ENCODE measurements at regions not wholly inside any gene's neighbourhood (a gene's known extent, or its start where the extent isn't known, plus 50 kb on each side); places are given as distances from the start of the nearest gene placed in this dataset.

GRCh38 chr2:57107353-57107752 lies 923.6 kb downstream of the CCDC85A start:
- Histone ChIP-seq H3K9me3 (no peaks in the 10 kb centered on the region), H3K27ac (peak overlapping the region in 1 of 4 donors; percentile 6), H3K27me3 (no peaks in the 10 kb centered on the region), H3K36me3 (replicated peaks in 1 of 2; ENCODE audit: insufficient read depth in 1 of 2, low read depth in 2 of 2) (no peaks in the 10 kb centered on the region), H3K4me1 (peaks cover 5% of the 10 kb centered on the region), H3K4me3 (no peak overlapping the region)
- ATAC-seq: peak; percentile 86
- DNase-seq: peak in 2 of 4 donors; percentile 25 to 35
- no peak for TF ChIP-seq POLR2A (IDR thresholded peaks at IDR 0.05)
- TF ChIP-seq CTCF (IDR thresholded peaks at IDR 0.05): no peak
- intact Hi-C loops (cut with DNase I): no loop called here
- WGBS, 2 donors: 11 to 15% methylated on average over 2 of the region's 2 CpGs

- Histone ChIP-seq H3K36me3 (replicated peaks in 1 of 2; ENCODE audit: insufficient read depth in 1 of 2, low read depth in 2 of 2) (no peaks in the 10 kb centered on the region), H3K4me3 (no peak overlapping the region), H3K27me3 (no peaks in the 10 kb centered on the region), H3K4me1 (peaks cover 5% of the 10 kb centered on the region), H3K27ac (no peak overlapping the region), H3K9me3 (no peaks in the 10 kb centered on the region)
- no peak for TF ChIP-seq POLR2A (IDR thresholded peaks at IDR 0.05)
- TF ChIP-seq CTCF (IDR thresholded peaks at IDR 0.05): no peak
- intact Hi-C loops (cut with DNase I): no loop called here
- no peak for DNase-seq
- 95 to 98% methylated on average over 2 of the region's 2 CpGs for WGBS, 2 donors
- ATAC-seq: no peak
Observed at GRCh38 chr2:57111531-57111930, 927.7 kb downstream of the CCDC85A start.

GRCh38 chr2:57119141-57119540 lies 927.5 kb upstream of the VRK2 start:
- intact Hi-C loops (cut with DNase I): no loop called here
- TF ChIP-seq POLR2A (IDR thresholded peaks at IDR 0.05): no peak
- no peak for TF ChIP-seq CTCF (IDR thresholded peaks at IDR 0.05)
- DNase-seq (no peak), ATAC-seq (no peak)
- no peaks in the 10 kb centered on the region for H3K27me3 ChIP-seq
- H3K36me3 ChIP-seq (replicated peaks in 1 of 2; ENCODE audit: insufficient read depth in 1 of 2, low read depth in 2 of 2): no peaks in the 10 kb centered on the region
- no peak overlapping the region for H3K4me3 ChIP-seq
- H3K4me1 ChIP-seq: no peaks in the 10 kb centered on the region
- H3K9me3 ChIP-seq: no peaks in the 10 kb centered on the region
- no peak overlapping the region for H3K27ac ChIP-seq

DNA sequence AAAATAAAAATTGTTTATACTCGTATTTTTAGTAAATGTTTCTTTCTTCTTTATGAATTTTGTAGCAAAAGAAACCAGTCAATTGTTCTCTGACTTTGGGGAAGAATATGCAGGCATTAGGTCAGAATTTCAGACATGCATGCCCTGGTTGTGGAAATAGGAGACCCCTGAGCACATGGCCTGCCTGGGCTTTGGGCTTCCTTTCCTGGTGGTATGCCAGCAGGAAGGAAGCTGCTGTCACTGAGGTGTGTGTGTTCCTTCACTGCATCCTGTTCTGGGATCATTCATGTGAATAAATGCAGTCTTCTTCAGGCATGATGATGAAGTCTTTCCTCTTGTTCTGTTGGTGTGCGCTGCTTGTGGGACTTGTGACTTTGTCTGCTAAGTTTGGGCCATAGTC lies 920.2 kb upstream of the VRK2 start:
- no peak for DNase-seq
- WGBS, 2 donors: 81 to 82% methylated on average over 2 of the region's 2 CpGs
- TF ChIP-seq CTCF (IDR thresholded peaks at IDR 0.05) (no peak), POLR2A (IDR thresholded peaks at IDR 0.05) (no peak)
- intact Hi-C loops (cut with DNase I): no loop called here
- H3K4me1 ChIP-seq: no peaks in the 10 kb centered on the region
- no peak overlapping the region for H3K4me3 ChIP-seq
- no peaks in the 10 kb centered on the region for H3K9me3 ChIP-seq
- H3K36me3 ChIP-seq (replicated peaks in 1 of 2; ENCODE audit: insufficient read depth in 1 of 2, low read depth in 2 of 2): no peaks in the 10 kb centered on the region
- H3K27ac ChIP-seq: no peak overlapping the region
- no peak for ATAC-seq
- no peaks in the 10 kb centered on the region for H3K27me3 ChIP-seq

DNA sequence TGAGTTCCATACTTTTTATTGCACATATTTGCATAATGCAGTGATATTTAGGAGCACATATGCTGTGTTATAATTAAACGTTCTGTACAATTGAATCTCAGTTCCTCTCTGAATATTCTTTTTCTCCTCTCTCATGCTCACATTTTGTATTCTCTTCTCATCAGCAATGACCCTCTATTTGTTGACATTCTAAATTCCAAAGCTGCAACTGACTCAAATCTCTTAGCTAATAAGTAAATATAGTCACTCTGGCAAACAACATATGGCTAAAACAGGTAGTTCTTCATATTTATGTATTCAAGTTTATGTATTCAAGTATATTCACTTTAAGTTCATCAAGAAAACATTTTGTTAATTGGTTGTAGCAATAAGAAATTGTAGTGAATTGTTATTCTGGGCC lies 907.4 kb upstream of the VRK2 start:
- DNase-seq: no peak
- H3K27ac ChIP-seq: no peak overlapping the region
- 32 to 49% methylated on average over 1 of the region's 1 CpG for WGBS, 2 donors
- no peaks in the 10 kb centered on the region for H3K9me3 ChIP-seq
- H3K27me3 ChIP-seq: no peaks in the 10 kb centered on the region
- no peaks in the 10 kb centered on the region for H3K36me3 ChIP-seq (replicated peaks in 1 of 2; ENCODE audit: insufficient read depth in 1 of 2, low read depth in 2 of 2)
- no peak for ATAC-seq
- no peak overlapping the region for H3K4me3 ChIP-seq
- TF ChIP-seq CTCF (IDR thresholded peaks at IDR 0.05) (no peak), POLR2A (IDR thresholded peaks at IDR 0.05) (no peak)
- intact Hi-C loops (cut with DNase I): no loop called here
- no peaks in the 10 kb centered on the region for H3K4me1 ChIP-seq
